K562 (cell line): ENCODE measurements at regions not wholly inside any gene's neighbourhood (a gene's known extent, or its start where the extent isn't known, plus 50 kb on each side); places are given as distances from the start of the nearest gene placed in this dataset.

Experiments
- CHCHD3 ChIP-seq: fragments of 250-450 bp; sonication (Bioruptor Pico); IDR thresholded peaks from 2 replicates; pipeline ENCODE4 v2.1.2; 2022; ENCODE audit warnings: mild to moderate bottlenecking
- PHB2 ChIP-seq: fragments of 450-650 bp; IDR thresholded peaks from 2 replicates; pipeline ENCODE4 v1.6.1; 2017; ENCODE audit warnings: low read depth
- SPI1 ChIP-seq: IDR thresholded peaks from 2 replicates; pipeline ENCODE4 v1.6.1; 2011; ENCODE audit warnings: low read depth, low read length, control low read depth, borderline replicate concordance
- U2AF2 ChIP-seq: fragments of 200-400 bp; formaldehyde crosslinking; optimal IDR thresholded peaks from 2 replicates; pipeline ENCODE3; 2017; ENCODE audit warnings: low read depth, mild to moderate bottlenecking, low read length
- ZFP36 ChIP-seq: fragments of 150-350 bp; IDR thresholded peaks from 2 replicates; pipeline ENCODE4 v1.6.1; 2018; ENCODE audit warnings: low read length, low read depth; ENCODE audit not compliant: partially characterized antibody
- ZKSCAN1 ChIP-seq: fragments of 150-350 bp; IDR thresholded peaks from 2 replicates; pipeline ENCODE4 v1.6.1; 2016; ENCODE audit warnings: low read depth, low read length
- ZNF584 ChIP-seq: fragments of 200-800 bp; sonication (Bioruptor generic); IDR thresholded peaks from 2 replicates; pipeline ENCODE4 v1.6.1; 2016; ENCODE audit warnings: low read depth, mild to moderate bottlenecking, missing genetic modification characterization, missing compliant biosample characterization
- ZNF830 ChIP-seq: fragments of 250-450 bp; sonication (Bioruptor Pico); IDR thresholded peaks from 2 replicates; pipeline ENCODE4 v1.5.0; 2021; ENCODE audit warnings: mild to moderate bottlenecking
- TF ChIP-seq, protein P1 (sequence below): fragments of 250-450 bp; sonication (Bioruptor Pico); IDR thresholded peaks from 2 replicates; pipeline ENCODE4 v1.5.0; 2021; ENCODE audit warnings: mild to moderate bottlenecking, moderate library complexity

DNA sequence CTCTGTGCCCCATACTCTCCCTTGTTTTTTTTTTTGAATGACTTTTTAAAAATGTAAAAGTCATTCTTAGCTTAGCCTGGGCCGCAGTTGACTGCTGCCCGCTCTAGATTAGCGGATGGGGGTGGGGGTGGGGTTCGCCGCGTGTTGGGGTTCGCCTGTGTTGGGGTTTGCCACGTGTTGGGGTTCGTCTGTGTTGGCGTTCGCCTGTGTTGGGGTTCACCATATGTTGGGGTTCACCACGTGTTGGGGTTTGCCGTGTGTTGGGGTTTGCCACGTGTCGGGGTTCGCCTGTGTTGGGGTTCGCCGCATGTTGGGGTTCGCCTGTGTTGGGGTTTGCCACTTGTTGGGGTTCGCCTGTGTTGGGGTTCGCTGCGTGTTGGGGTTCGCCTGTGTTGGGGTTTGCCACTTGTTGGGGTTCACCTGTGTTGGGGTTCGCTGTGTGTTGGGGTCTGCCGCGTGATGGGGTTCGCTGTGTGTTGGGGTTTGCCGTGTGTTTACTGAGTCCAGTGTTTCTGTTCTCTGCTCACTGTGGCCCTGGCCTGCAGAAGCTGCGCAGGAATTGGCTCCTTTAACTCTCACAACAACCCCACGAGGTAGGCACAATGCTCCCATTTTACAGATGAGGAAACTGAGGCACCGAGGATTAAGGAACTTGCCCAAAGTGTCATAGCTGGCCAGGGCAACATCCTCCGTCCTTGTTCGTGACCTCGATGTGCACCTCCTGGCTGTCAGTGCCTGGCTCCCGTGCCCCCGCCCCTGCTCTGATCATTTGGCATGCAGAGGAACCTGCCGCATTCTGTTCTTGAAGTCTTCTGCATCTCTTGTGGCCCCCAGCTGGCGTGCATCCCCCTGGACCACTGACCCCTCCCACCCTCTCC, 96.6 kb upstream of the CIBAR2 start (continued):
- TF ChIP-seq, protein P1, sequence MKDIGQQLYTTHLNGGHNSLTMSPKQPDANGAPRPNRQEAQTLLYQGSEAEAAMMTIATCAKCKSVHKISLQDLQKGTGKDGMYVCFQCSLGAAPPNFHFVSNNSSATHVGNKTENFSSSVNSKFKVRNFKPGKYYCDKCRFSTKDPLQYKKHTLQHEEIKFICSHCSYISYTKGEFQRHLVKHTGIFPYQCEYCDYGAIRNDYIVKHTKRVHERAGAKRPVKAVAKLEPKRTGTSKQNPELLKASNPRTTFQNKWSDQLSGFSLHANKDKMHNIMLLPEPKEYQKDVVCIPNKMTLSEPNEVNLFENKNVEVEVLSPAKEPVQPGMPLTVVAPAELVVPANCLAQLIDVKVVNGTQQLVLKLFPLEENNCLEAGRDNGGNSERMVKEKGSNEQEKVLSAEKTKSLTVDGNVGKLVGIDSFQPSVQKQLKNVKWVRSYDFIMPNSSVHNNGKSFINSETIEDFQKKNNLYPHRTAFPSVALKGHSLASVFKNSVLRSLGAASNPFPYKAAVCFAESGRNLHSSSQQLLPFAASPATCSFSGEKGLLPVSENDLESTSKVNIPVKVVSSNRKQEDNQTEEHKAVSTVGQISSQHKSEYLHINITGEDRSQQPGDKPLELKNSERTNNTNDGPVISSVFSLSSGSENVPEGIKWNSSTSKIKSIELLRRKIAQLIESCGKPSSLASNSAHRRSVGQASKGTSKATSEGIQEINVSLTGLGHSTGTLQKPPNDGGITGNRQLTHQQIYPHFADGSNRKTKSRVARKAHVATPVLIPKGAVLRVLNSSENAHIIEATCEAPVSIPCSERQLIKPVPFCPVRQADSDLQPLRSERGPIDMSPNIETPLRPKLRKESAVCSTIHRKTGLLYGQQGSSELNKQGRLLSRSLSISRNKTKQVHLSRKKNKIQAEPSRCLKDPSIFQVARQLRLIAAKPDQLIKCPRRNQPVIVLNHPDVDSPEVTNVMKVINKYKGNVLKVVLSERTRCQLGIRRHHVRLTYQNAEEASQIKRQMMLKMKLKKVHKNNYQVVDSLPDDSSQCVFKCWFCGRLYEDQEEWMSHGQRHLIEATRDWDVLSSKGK (CRISPR knock-in tag) = no peak
- TF ChIP-seq U2AF2 (no peak), SPI1 (no peak), PHB2 (no peak), ZNF830 (CRISPR knock-in tag) (no peak), ZNF584 (CRISPR knock-in tag) (no peak), ZKSCAN1 (no peak), CHCHD3 (CRISPR knock-in tag) (no peak), ZFP36 (peak; percentile 7)
